Fibroblast of lung (primary cell): ENCODE measurements at regions not wholly inside any gene's neighbourhood (a gene's known extent, or its start where the extent isn't known, plus 50 kb on each side); places are given as distances from the start of the nearest gene placed in this dataset.

Experiments
- CTCF ChIP-seq, 2 donors: IDR thresholded peaks in 1 of 2; conservative IDR thresholded peaks in 1 of 2; 1 replicate in 1 of 2; 2 replicates in 1 of 2; pipeline ENCODE4 v1.5.1; 2011 to 2012; ENCODE audit warnings: low read length in 2 of 2, control low read depth in 1 of 2, inconsistent platforms in 1 of 2, low read depth in 1 of 2, mild to moderate bottlenecking in 1 of 2
- EZH2 ChIP-seq: IDR thresholded peaks from 2 replicates; pipeline ENCODE4 v1.5.1; 2012; ENCODE audit warnings: low read length, control low read depth, mild to moderate bottlenecking; ENCODE audit errors: missing control alignments

GRCh38 chr21:35624901-35625300 lies 435.4 kb downstream of the SETD4 start:
- TF ChIP-seq EZH2 (no peak), CTCF (conservative IDR thresholded peaks at IDR 0.05 in 1 of 2, IDR thresholded peaks at IDR 0.05 in 1 of 2; ENCODE audit: low read depth in 1 of 2, low read length in 2 of 2) (no peak)
